HepG2 (cell line): ENCODE measurements at regions not wholly inside any gene's neighbourhood (a gene's known extent, or its start where the extent isn't known, plus 50 kb on each side); places are given as distances from the start of the nearest gene placed in this dataset.

Source experiments
- CTCF ChIP-seq: sonication (generic); formaldehyde crosslinking; IDR thresholded peaks from 2 replicates; pipeline ENCODE4 v1.5.0; 2020; ENCODE audit warnings: mild to moderate bottlenecking, missing genetic modification reagents, moderate library complexity
- FOXP1 ChIP-seq, 2 experiments: fragments of 450-650 bp in 1 of 2; IDR thresholded peaks; 2 replicates each; pipeline ENCODE4 v1.6.1; 2017 to 2018; ENCODE audit warnings: antibody characterized with exemption in 1 of 2
- FOXP4 ChIP-seq: sonication (generic); formaldehyde crosslinking; IDR thresholded peaks from 2 replicates; pipeline ENCODE4 v1.4.0; 2020; ENCODE audit warnings: missing genetic modification reagents
- HMG20B ChIP-seq: conservative IDR thresholded peaks from 2 replicates; pipeline ENCODE4 v1.6.1; 2016; ENCODE audit warnings: missing genetic modification reagents, missing compliant biosample characterization
- HNF4G ChIP-seq, 2 experiments: sonication (generic) in 1 of 2; formaldehyde crosslinking in 1 of 2; IDR thresholded peaks; 2 replicates each; pipeline versions ENCODE4 v1.4.0 to v1.6.1; 2011 to 2020; ENCODE audit warnings: borderline replicate concordance in 2 of 2, low read depth in 2 of 2, mild to moderate bottlenecking in 2 of 2, low read length in 1 of 2, missing genetic modification reagents in 1 of 2, moderate library complexity in 1 of 2
- HOXA9 ChIP-seq: sonication (generic); formaldehyde crosslinking; IDR thresholded peaks from 2 replicates; pipeline ENCODE4 v1.8.1; 2022; ENCODE audit warnings: missing genetic modification reagents, mild to moderate bottlenecking, moderate library complexity, borderline replicate concordance
- ZFP1 ChIP-seq: IDR thresholded peaks from 2 replicates; pipeline ENCODE4 v1.6.1; 2016
- ZNF839 ChIP-seq: sonication (generic); formaldehyde crosslinking; IDR thresholded peaks from 2 replicates; pipeline ENCODE4 v1.4.0; 2020; ENCODE audit warnings: missing genetic modification reagents, mild to moderate bottlenecking, borderline replicate concordance

- TF ChIP-seq FOXP4: no peak
- TF ChIP-seq CTCF (CRISPR knock-in tag): no peak
- no peak for TF ChIP-seq HOXA9 (CRISPR knock-in tag)
- TF ChIP-seq HNF4G (IDR thresholded peaks at IDR 0.05; ENCODE audit: borderline replicate concordance, low read depth, low read length): no peak
- no peak for TF ChIP-seq HNF4G (CRISPR knock-in tag; IDR thresholded peaks at IDR 0.05; ENCODE audit: borderline replicate concordance, low read depth)
- no peak for TF ChIP-seq ZNF839 (CRISPR knock-in tag)
- TF ChIP-seq FOXP1 (IDR thresholded peaks at IDR 0.05): no peak
- TF ChIP-seq FOXP1 (CRISPR knock-in tag; IDR thresholded peaks at IDR 0.05): no peak
- TF ChIP-seq ZFP1: no peak
- no peak for TF ChIP-seq HMG20B (CRISPR knock-in tag)
Measured at GRCh38 chr2:190792956-190793888, 87.4 kb upstream of the GLS start.
